Testis (tissue), 2 donors: ENCODE measurements at regions not wholly inside any gene's neighbourhood (a gene's known extent, or its start where the extent isn't known, plus 50 kb on each side); places are given as distances from the start of the nearest gene placed in this dataset.
"Not testable (repeated sequence)": the region's sequence is repeated elsewhere in the genome, so short reads cannot be mapped to it uniquely, and the experiment has no call there.

Experiments
- CTCF ChIP-seq, 3 experiments: fragments of 450-650 bp in 2 of 3; fragments of 200-600 bp in 1 of 3; sonication (generic) in 1 of 3; IDR thresholded peaks; one replicate each; pipeline ENCODE4 v1.5.1; 2016 to 2019; ENCODE audit warnings: antibody characterized with exemption in 3 of 3, mild to moderate bottlenecking in 2 of 3, moderate library complexity in 1 of 3
- POLR2A ChIP-seq: fragments of 450-650 bp; IDR thresholded peaks from one replicate; pipeline ENCODE4 v1.6.1; 2017; ENCODE audit warnings: antibody characterized with exemption, mild to moderate bottlenecking, moderate library complexity

- not testable (repeated sequence) for TF ChIP-seq CTCF (IDR thresholded peaks at IDR 0.05); POLR2A
Observed at GRCh38 chr10:9453871-9454270, 1399.4 kb downstream of the GATA3 start.
